Renal cortex interstitium (tissue), 11 donors: ENCODE measurements at regions not wholly inside any gene's neighbourhood (a gene's known extent, or its start where the extent isn't known, plus 50 kb on each side); places are given as distances from the start of the nearest gene placed in this dataset.
"Not testable (repeated sequence)": the region's sequence is repeated elsewhere in the genome, so short reads cannot be mapped to it uniquely, and the experiment has no call there.

Experiments used
- DNase-seq, 11 donors: peaks; one replicate each; pipeline ENCODE4 v3.0.0-alpha.2; 2013; ENCODE audit warnings: low read depth in 9 of 11, low spot score in 4 of 11; ENCODE audit errors: extremely low read depth in 1 of 11

DNA sequence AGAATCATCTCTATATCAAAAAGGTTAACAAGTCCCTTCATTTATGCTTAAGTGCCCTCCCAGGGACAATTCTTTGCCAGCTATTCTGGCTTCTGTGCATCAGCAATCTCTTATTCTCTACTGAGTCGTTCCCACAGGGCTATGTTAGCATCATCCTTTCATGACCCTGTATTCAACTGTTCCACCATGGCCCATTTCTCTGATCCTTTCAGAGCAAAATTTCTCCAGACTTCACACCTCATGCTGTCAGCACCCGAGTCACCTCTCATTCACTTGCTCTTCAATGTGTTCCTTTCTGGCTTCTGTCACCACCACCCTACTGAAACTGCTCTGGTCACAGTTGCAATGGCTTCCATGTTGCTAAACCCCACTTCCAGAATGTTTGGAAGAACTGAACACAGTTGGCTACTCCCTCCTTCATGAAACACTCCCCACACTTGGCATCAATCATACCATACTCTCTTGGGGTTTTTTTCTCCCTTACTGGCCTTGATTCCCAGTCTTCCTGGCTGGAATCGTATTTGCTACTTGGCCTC, 159.5 kb upstream of the HMGA2 start:
- DNase-seq = no peak

DNA sequence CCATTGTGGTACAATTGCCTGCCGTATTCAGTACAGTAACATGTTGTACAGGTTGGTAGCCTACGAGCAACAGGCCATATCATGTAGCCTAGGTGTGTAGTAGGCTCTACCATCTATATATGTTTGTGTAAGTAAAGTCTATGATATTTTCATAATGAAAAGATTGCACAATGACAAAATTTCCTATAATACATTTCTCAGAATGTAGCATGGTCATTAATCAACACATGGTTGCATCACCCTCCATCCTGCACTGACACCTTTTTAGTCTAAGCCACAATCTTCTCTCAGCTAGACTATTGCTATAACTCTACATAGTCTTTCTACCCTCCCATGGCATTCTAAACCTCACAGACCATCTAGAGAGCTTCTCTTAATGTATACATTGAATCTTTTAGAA, 158.5 kb upstream of the HMGA2 start:
- no peak for DNase-seq

DNA sequence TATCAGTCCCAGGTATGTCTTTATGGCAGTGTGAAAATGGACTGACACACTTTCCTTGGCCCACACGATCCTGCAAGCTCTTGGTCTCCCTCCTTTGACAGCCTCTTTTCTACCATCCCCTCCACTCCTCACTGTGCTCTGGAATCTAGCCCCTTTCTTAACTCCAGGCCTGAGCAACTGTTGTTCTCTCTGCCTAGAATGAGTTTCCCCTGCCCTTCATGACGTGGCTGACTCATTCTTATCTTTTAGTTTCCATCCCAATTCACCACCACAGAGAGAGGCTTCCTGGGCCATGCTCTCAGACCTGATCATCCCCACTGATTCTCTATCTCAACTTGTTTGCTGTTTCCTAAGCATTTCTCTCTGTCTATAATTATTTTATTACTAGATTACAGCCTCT, 157.4 kb upstream of the HMGA2 start:
- no peak for DNase-seq

DNA sequence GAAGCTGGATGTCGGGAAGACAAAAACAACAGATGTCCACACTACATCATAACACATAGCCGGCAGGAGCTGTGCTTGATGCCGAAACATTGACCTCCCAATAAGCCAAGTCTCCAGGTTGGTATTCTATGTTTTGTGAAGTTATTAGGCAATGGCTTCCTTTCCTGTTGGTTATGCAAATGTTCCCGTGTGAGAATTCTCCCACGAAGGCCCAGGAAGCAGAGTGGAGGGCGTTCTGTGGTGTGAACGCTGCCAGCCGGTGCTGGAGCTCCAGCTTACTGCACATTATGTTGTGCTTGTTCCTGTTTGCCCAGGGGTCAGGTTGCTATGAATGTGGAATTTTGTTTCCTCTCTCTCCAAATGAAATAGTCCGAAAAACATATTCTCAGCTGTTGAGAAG, 156.4 kb upstream of the HMGA2 start:
- no peak for DNase-seq

DNA sequence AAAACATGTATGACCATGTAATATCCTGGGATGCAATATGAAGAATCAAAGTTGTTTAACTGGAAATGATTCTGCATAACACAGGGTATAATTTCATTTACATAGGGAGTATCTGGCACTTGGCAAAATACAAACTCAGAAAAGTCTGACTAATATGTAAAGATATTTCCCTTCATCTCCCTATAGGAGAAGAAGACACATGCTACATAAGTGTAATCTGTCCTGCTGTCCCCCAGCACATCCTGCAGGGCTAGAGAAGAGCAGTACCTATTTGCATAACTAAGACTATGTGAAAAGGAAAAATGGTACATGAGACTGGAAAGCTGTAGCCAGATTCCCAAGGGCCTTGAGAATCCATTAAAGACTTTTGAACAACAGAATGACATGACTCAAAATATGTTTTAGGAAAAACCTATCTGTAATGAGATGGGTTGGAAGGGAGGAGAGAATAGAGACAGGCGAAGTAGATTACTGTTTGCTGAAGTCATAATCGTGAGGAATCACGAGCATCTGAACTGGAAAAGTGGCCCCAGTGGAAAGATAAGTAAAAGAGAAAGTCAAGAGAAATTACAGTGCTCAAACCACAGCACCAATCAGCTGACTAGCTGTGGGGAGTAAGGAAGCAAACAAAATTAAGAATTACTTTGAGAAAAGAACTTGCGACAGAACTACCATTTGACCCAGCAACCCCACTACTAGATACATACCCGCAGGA, 155.1 kb upstream of the HMGA2 start:
- no peak for DNase-seq

DNA sequence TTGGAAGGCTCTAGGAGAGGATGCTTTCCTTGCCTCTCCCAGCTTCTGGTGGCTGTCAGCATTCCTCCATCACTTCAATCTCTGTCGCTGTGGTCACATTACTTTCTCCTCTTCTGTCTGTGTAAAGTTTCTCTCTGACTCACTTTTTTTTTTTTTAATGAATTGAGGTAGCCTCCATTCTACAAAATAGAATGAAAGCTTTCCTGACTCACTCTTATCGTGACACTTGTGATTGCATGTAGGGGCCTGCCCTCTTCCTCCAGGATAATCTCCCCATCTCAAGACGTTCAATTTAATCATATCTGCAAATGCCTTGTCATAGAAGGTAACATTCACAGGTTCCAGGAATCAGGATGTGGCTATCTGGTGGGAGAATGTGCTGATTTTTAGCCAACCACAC, 153.5 kb upstream of the HMGA2 start:
- no peak for DNase-seq

DNA sequence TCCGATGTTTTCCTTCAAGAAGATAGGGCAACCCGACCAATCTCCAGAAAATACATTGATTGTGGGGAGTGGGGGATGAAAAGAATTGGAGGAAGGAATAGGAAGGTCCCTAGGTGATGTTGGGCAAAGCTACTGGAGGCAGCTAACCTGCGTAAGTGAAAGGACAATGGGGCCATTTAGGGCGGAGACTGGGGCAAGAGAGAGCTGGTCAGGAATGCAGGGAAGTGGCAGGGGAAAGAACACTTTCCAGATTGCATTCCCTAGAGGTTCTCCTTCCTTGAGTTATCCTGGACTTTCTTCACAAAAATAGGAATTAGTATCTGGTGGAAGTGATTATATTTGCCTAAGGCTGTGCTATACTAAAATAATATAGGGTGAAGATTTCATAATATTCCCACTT, 151.8 kb upstream of the HMGA2 start:
- DNase-seq = no peak

DNA sequence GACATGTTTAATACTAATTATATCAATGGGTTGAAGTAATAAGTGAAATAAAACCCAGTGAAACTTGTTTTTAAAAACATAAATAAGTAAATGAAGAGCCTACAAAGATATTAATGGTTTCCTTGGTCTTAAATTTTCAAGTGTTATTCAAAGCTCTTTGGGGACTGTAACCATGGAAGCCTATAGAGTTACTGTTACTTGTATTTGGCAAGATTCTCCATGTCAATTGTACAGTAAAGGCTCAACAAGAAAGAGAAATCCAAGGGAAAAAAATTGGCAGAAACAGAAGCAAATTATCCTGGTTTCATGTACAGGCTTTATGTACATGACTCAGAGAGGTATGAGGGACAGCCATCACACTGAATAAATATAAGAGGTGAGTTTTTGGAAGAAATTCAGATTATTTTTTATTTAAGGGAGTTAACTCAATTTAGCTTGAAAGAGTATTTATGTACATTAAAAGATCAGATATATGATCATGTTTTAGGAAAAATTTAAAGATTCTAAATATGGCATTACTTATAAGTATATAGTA, 151.1 kb upstream of the HMGA2 start:
- DNase-seq = no peak

DNA sequence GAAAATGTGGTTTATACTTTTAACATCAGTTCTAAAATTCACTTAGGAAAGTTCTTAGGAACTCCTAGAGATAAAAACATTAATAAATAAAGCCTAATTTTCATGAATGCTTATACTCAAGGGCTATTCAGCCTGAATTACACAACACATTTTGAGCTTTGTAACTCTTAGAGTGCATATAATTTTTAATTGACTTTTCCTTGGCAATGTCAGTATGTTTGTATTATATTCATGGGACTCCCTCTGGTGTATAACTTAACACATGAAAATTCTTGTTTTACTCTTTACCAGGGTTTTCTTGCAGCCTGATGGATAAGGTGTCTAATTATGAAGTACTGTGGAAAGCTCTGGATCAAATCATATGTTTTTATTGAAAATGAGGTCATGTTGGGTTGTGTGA, 150.6 kb upstream of the HMGA2 start:
- DNase-seq = no peak

DNA sequence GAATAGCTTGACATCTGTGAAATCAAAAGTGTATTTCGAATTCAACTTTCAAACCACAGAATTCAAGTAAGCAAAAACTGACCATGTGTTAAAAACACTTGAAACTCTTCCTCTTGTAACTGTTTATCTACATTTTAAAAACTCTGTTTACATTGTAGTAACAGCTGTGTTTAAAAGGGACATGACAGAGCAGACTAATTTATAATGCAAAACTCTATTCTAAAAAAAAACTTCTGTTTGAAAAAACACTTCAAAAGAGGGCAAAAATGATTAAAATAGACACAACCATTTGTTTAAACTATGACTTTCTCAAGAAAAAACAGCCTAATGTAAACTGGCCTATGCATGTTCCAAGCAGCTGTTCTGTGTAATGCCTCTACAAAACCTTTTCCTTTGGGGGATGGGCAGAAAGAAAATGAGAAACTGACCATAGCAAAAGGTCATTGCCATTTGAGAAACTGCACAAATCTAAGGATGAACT, 149.1 kb upstream of the HMGA2 start:
- DNase-seq = peak in 6 of 11 donors; percentile 21 to 49 (median 46)

DNA sequence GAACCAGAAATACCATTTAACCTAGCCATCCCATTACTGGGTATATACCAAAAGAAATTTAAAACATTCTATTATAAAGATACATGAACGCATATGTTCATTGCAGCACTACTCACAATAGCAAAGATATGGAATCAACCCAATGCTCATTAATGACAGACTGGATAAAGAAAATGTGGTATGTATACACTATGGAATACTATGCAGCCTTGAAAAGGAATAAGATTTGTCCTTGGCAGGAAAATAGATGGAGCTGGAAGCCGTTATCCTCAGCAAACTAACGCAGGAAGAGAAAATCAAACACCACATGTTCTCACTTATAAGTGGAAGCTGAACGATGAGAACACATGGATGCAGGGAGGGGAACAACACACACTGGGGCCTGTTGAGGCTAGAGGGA, 146.1 kb upstream of the HMGA2 start:
- not testable (repeated sequence) for DNase-seq

DNA sequence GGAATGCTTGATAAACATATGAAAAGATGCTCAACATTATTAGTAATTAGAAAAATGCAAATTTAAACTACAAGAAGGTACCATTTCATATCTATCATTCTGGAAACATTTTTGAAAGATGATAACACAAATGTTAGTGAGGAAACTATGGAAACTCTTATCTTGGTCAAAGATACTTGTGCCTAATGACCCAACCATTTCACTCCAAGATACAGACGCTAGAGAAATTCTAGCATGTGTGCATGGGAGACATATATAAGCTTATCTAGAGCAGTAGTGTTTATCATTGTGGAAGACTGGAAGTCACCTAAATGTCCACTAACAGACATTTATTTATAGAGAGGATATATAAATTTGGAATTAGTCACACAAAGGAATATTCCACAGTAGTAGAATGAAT, 143.1 kb upstream of the HMGA2 start:
- DNase-seq = no peak

DNA sequence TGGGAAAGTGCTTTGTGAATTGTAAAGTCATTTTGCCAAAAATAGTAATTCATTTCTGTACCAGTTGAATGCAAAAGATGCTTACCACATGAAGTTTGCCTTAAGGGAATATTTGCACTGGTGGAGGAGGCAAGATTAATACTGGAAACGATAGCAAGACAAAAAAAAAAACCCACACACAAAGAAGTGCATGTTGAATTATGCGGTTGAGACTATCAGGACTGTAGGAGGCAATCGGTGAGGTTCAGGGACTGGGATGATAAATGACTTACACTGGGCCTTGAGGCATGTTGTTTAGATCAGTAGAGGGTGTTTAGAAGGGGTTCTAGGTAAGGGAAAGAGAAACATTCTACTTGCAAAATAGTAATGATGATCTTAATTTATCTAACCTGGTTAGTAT, 142.2 kb upstream of the HMGA2 start:
- DNase-seq = no peak

DNA sequence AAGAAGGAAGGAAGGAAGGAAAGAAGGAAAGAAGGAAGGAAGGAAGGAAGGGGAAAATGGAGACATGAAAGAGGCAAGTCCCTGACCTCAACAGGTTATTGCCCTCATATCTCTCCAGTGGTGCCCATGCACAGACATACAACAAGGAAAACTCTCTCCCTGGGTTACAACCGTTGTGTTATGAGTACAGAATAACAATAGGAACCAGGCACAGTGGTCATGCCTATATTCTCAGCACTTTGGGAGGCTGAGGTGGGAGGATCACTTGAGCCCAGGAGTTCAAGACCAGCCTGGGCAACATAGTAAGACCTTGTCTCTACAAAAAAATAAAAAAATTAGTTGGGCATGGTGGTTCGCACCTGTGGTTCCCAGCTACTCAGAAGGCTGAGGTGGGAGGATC, 139.4 kb upstream of the HMGA2 start:
- no peak for DNase-seq

DNA sequence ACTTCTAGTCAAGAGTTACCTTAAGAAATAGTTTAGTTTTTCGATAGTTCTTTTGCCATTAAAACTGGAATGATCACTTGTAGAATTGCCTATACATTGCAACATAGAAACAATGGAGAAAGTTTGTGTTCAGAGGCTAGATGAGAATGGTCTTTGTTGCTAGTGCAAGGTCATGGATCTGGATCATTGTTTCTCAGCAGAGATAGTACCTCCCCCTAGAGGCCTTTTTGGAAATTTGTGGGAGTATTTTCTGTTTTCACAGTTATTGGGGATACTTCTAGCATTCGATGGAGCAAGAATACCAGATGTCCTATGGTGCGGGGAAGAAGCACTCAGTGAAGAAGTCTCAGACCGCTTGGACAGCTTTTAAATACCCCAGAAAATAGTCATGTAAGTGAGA, 138.8 kb upstream of the HMGA2 start:
- DNase-seq = no peak

DNA sequence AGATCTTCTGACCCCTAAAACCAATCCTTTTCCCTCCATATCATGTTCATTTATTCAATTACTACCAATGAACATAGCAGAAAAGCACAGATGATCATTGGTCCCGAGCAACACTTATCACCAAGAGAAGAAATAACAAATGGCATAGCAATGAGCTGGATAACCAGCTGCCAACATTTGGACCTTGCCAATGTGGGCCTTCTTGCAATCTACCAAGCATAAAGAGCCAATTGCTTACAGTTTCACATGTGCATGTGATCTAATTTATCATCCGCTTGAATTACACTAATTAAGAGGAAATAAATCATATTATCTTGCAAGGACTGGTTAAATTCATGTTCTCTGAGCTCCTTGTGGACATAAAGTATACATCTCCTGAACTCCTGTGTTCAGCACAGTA, 134.8 kb upstream of the HMGA2 start:
- no peak for DNase-seq

DNA sequence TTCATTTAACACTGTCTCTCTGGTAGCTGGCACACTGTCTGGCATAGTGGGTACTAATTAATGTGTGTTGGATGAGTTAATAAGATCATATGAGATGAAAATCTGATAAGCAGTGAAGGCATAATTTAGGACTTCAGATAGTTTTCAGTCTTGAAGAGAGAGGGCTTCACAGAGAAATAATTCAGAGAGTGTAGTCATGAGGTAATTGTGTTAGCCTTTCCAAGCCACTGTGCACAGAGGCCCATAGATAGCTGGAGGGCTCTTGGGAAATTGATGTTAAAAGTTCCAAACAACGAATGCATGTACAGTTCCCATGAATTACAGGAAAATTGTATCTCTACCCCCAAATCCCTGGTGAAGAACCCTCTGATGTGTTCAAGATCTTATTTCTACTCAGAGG, 133.8 kb upstream of the HMGA2 start:
- no peak for DNase-seq

DNA sequence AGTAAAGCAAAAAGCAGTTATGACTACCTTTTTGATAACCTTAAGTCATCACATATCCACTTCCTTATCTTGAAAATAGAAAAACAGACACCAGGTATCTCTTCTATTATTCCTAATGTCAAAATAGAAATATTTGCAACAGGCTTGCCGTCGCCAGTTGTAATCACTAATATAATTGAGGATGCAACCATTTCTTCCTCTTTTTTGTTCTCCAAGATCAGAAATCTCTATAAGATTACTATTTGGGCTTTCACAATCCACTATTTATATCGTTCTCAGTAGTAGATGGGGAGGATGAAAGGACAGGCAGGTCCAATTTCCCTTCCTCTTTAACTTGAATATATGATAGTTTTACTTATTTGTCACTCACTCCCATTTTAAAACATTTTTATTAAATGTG, 130.2 kb upstream of the HMGA2 start:
- no peak for DNase-seq

DNA sequence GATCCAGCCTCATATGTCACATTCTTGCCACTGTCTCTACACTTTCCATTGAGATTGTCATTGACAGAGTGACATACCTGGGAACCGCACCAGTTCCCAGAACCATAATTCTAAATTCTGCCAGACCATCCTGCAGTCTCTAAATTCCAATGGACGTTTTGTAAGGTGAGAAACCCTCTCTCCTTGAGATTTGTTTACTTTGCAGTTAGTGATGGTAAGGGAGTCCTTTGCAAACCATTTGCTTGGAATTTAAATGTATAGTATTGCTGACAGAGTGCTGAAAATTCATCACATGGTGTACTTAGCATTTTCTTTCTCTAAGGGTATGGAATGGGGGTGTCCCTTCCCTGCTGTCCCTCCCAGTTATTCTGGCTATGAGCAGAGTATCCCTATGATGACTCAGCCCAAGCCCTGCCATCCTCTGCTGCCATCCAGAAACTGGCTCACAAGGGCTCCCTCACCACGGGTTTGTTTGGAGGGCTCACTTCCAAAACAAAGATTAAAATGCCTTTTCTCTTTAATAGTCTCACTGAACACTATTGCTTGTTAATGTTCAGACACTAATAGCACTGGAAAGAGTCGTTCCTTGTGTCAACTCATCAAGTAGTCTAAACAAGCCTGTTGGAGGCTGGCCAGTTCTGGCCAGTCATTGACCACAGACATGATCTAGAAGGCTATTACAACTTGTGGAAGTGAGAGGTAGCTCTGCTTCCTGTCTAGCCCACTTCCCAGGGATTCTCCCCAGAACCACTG, 129.0 kb upstream of the HMGA2 start:
- peak in 6 of 11 donors; percentile 41 to 70 (median 49) for DNase-seq

DNA sequence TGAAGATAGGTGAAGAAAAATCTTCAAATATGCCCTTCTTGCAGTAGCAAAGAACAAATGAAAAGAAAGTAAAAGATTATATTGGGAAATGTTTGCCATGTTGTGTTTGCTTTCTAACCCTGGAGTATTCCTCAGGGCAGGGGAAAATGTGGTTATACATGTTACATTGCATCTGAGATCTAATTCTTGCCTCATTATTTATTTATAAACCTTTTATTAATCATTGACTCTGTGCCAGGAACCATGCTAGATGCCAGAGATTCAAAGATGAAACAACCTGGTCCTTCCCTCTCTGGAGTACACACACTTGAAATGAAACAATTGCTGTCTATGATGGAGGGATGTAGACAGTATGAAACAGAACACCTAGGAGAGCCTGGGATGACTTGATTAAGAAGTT, 128.1 kb upstream of the HMGA2 start:
- no peak for DNase-seq
